Vagina (tissue), 2 donors: ENCODE measurements at regions not wholly inside any gene's neighbourhood (a gene's known extent, or its start where the extent isn't known, plus 50 kb on each side); places are given as distances from the start of the nearest gene placed in this dataset.

Experiments
- DNase-seq, 2 donors: peaks; one replicate each; pipeline ENCODE4 v3.0.0-alpha.2; 2017; ENCODE audit errors: extremely low spot score in 2 of 2
- H3K27ac ChIP-seq: fragments of 200-600 bp; sonication (generic); one replicate; pipeline ENCODE4 v1.5.1; 2019
- H3K27me3 ChIP-seq: fragments of 200-600 bp; sonication (generic); one replicate; pipeline ENCODE4 v1.5.1; 2019
- H3K36me3 ChIP-seq, 2 donors: fragments of 200-600 bp; sonication (generic); one replicate each; pipeline ENCODE4 v1.5.1; 2017 to 2019
- H3K4me1 ChIP-seq: fragments of 200-600 bp; sonication (generic); one replicate; pipeline ENCODE4 v1.5.1; 2019
- H3K4me3 ChIP-seq, 2 donors: fragments of 200-600 bp; sonication (generic); 1 replicate in 1 of 2; 2 replicates in 1 of 2; pipeline ENCODE4 v1.5.1; 2016 to 2019
- H3K9me3 ChIP-seq: fragments of 200-600 bp; sonication (generic); one replicate; pipeline ENCODE4 v1.5.1; 2019
- POLR2A ChIP-seq, 2 donors: fragments of 450-650 bp; IDR thresholded peaks; one replicate each; pipeline ENCODE4 v1.6.1; 2017; ENCODE audit warnings: antibody characterized with exemption in 2 of 2, mild to moderate bottlenecking in 2 of 2, moderate library complexity in 2 of 2
- POLR2AphosphoS5 ChIP-seq, 2 donors: sonication (generic); formaldehyde crosslinking; IDR thresholded peaks; one replicate each; pipeline ENCODE4 v1.9.0; 2017; ENCODE audit warnings: antibody characterized with exemption in 2 of 2, mild to moderate bottlenecking in 2 of 2, low read depth in 1 of 2; ENCODE audit not compliant: insufficient read depth in 1 of 2
- intact Hi-C: fragments of 100-400 bp; cut with DNase I; formaldehyde crosslinking; loops from one replicate; pipeline ENCODE4 v1.15.1; 2023
- TF ChIP-seq, protein P1 (sequence below), 3 experiments: fragments of 450-650 bp in 2 of 3; fragments of 200-600 bp in 1 of 3; sonication (generic) in 1 of 3; IDR thresholded peaks; one replicate each; pipeline ENCODE4 v1.5.1; 2017 to 2019; ENCODE audit warnings: antibody characterized with exemption in 3 of 3, mild to moderate bottlenecking in 2 of 3, moderate library complexity in 2 of 3

- no peak for DNase-seq
- intact Hi-C loops: no loop called here
- Histone ChIP-seq H3K27me3 (no peaks in the 10 kb centered on the region), H3K4me1 (no peaks in the 10 kb centered on the region), H3K4me3 (no peak overlapping the region), H3K36me3 (no peaks in the 10 kb centered on the region), H3K9me3 (no peaks in the 10 kb centered on the region), H3K27ac (no peak overlapping the region)
- TF ChIP-seq POLR2A (IDR thresholded peaks at IDR 0.05): no peak
- TF ChIP-seq, protein P1, sequence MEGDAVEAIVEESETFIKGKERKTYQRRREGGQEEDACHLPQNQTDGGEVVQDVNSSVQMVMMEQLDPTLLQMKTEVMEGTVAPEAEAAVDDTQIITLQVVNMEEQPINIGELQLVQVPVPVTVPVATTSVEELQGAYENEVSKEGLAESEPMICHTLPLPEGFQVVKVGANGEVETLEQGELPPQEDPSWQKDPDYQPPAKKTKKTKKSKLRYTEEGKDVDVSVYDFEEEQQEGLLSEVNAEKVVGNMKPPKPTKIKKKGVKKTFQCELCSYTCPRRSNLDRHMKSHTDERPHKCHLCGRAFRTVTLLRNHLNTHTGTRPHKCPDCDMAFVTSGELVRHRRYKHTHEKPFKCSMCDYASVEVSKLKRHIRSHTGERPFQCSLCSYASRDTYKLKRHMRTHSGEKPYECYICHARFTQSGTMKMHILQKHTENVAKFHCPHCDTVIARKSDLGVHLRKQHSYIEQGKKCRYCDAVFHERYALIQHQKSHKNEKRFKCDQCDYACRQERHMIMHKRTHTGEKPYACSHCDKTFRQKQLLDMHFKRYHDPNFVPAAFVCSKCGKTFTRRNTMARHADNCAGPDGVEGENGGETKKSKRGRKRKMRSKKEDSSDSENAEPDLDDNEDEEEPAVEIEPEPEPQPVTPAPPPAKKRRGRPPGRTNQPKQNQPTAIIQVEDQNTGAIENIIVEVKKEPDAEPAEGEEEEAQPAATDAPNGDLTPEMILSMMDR (IDR thresholded peaks at IDR 0.05): no peak
- no peak for TF ChIP-seq POLR2AphosphoS5 (IDR thresholded peaks at IDR 0.05; ENCODE audit: insufficient read depth in 1 of 2, low read depth in 1 of 2)
Observed at GRCh38 chrX:9204560-9204959, 170.6 kb upstream of the FAM9B start.

DNA sequence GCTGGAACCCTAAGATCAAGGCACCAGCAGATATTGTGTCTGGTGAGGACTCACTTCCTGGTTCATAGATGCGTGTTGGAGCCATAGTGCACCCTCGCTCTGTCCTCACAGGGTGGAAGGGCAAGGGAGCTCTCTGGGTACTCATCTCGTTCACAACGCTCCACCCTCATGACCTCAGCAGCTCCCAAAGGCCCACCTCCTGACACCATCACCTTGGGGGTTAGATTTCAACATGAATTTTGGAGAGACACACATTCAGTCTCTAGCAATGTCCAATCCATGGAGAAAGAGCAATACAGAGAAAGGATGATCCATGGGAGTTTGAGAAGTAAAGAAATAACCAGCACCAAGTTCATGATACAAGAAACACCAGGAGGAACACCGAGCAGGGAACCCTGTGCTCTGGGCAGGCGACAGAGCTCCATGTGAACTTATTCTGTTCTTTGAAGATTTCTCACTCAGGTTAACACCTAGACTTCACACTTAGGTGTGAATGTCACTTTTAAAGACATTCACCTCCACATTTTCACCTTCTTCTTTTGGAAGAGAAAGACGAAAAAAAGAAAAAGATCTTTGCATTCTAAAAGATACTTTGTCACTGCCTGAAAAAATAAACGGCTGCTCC, 171.8 kb upstream of the FAM9B start:
- TF ChIP-seq POLR2A (IDR thresholded peaks at IDR 0.05): no peak
- TF ChIP-seq POLR2AphosphoS5 (IDR thresholded peaks at IDR 0.05; ENCODE audit: insufficient read depth in 1 of 2, low read depth in 1 of 2): no peak
- TF ChIP-seq, protein P1 (IDR thresholded peaks at IDR 0.05): no peak
- Histone ChIP-seq H3K9me3 (no peaks in the 10 kb centered on the region), H3K27ac (no peak overlapping the region), H3K27me3 (no peaks in the 10 kb centered on the region), H3K36me3 (no peaks in the 10 kb centered on the region), H3K4me1 (no peaks in the 10 kb centered on the region), H3K4me3 (no peak overlapping the region)
- DNase-seq: no peak
- intact Hi-C loops: no loop called here

GRCh38 chrX:9207142-9207541, 173.2 kb upstream of the FAM9B start:
- H3K27ac ChIP-seq: no peak overlapping the region
- intact Hi-C loops: no loop called here
- H3K4me3 ChIP-seq: no peak overlapping the region

DNA sequence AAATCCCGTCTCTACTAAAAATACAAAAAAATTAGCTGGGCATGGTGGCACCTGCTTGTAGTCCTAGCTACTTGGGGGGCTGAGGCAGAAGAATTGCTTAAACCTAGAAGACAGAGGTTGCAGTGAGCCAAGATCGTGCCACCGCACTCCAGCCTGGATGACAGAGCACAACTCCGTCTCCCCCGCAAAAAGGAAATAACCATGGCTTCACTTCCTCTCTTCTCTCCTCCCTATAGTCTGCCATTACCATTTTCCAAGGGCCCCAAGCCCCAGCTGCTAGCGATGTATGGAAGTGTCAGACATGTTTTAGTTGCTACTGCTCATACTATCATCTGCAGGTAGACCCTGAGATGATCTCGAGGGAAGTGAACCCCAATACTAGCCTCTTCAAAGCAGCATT, 177.3 kb upstream of the FAM9B start:
- Histone ChIP-seq H3K4me3 (no peak overlapping the region), H3K27me3 (no peaks in the 10 kb centered on the region), H3K27ac (no peak overlapping the region), H3K36me3 (no peaks in the 10 kb centered on the region), H3K4me1 (no peaks in the 10 kb centered on the region), H3K9me3 (no peaks in the 10 kb centered on the region)
- DNase-seq: no peak
- intact Hi-C loops: no loop called here
- TF ChIP-seq, protein P1 (IDR thresholded peaks at IDR 0.05): no peak
- no peak for TF ChIP-seq POLR2AphosphoS5 (IDR thresholded peaks at IDR 0.05; ENCODE audit: insufficient read depth in 1 of 2, low read depth in 1 of 2)
- TF ChIP-seq POLR2A (IDR thresholded peaks at IDR 0.05): no peak

More at GRCh38 chrX:9207142-9207541, 173.2 kb upstream of the FAM9B start:
- no peaks in the 10 kb centered on the region for H3K9me3 ChIP-seq
- TF ChIP-seq POLR2A (IDR thresholded peaks at IDR 0.05) (no peak), POLR2AphosphoS5 (IDR thresholded peaks at IDR 0.05; ENCODE audit: insufficient read depth in 1 of 2, low read depth in 1 of 2) (no peak)
- TF ChIP-seq, protein P1 (IDR thresholded peaks at IDR 0.05): no peak
- H3K27me3 ChIP-seq: no peaks in the 10 kb centered on the region
- DNase-seq: no peak
- no peaks in the 10 kb centered on the region for H3K4me1 ChIP-seq
- H3K36me3 ChIP-seq: no peaks in the 10 kb centered on the region

DNA sequence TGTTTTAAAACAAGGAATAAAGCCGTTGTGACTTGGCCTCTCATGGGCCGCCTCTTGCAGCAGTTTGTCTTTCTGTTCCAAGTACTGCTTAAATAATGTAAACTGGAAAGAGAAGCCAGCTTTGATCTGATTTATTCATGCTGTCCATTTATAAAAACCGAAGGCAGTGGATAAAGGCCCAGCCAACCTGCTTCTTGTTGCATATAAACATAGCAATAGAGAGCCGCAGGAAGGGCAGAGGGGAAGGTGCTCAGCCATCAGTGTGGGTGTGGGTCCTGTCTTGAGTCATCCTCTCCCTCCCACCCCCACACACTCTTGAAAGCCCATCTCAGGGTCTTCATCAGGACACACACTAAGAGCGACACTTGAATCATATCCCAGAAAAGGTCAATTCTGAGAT, 187.9 kb upstream of the FAM9B start:
- H3K27ac ChIP-seq: no peak overlapping the region
- intact Hi-C loops: no loop called here
- TF ChIP-seq POLR2AphosphoS5 (IDR thresholded peaks at IDR 0.05; ENCODE audit: insufficient read depth in 1 of 2, low read depth in 1 of 2) (no peak), POLR2A (IDR thresholded peaks at IDR 0.05) (no peak)
- TF ChIP-seq, protein P1 (IDR thresholded peaks at IDR 0.05): no peak

More for the DNA sequence above, 187.9 kb upstream of the FAM9B start:
- Histone ChIP-seq H3K4me1 (no peaks in the 10 kb centered on the region), H3K9me3 (no peaks in the 10 kb centered on the region), H3K4me3 (no peak overlapping the region), H3K36me3 (no peaks in the 10 kb centered on the region), H3K27me3 (no peaks in the 10 kb centered on the region)
- no peak for DNase-seq
